Upper lobe of left lung (tissue), 6 donors: ENCODE measurements at regions not wholly inside any gene's neighbourhood (a gene's known extent, or its start where the extent isn't known, plus 50 kb on each side); places are given as distances from the start of the nearest gene placed in this dataset.

Source experiments
- ATAC-seq, 2 donors: fragments of 200-7000 bp; cut with Tn5 transposase; one replicate each; pipeline ENCODE4 v1.9.1; 2022; ENCODE audit warnings: mild to moderate bottlenecking in 2 of 2, moderate library complexity in 2 of 2; ENCODE audit not compliant: low FRiP score in 2 of 2
- DNase-seq, 2 donors: peaks; one replicate each; pipeline ENCODE4 v3.0.0-alpha.2; 2019 to 2020
- H3K27ac ChIP-seq, 4 donors: fragments of 200-600 bp; sonication (generic); one replicate each; pipeline ENCODE4 v1.5.1; 2016 to 2019
- H3K27me3 ChIP-seq, 4 donors: fragments of 200-600 bp; sonication (generic); one replicate each; pipeline ENCODE4 v1.5.1; 2017 to 2019
- H3K36me3 ChIP-seq, 4 donors: fragments of 200-600 bp; sonication (generic); one replicate each; pipeline ENCODE4 v1.5.1; 2016 to 2019
- H3K4me1 ChIP-seq, 4 donors: fragments of 200-600 bp; sonication (generic); one replicate each; pipeline ENCODE4 v1.5.1; 2018 to 2019
- H3K4me3 ChIP-seq, 4 donors: fragments of 200-600 bp; sonication (generic); one replicate each; pipeline ENCODE4 v1.5.1; 2017 to 2019; ENCODE audit warnings: mild to moderate bottlenecking in 2 of 4, moderate library complexity in 1 of 4
- H3K9me3 ChIP-seq, 4 donors: fragments of 200-600 bp; sonication (generic); one replicate each; pipeline ENCODE4 v1.5.1; 2018 to 2019
- CTCF ChIP-seq, 6 experiments: fragments of 450-650 bp in 4 of 6; fragments of 200-600 bp in 2 of 6; sonication (generic) in 2 of 6; IDR thresholded peaks; one replicate each; pipeline ENCODE4 v1.5.1; 2016 to 2019; ENCODE audit warnings: antibody characterized with exemption in 6 of 6
- EP300 ChIP-seq, 4 donors: sonication (generic); formaldehyde crosslinking; IDR thresholded peaks; one replicate each; pipeline ENCODE4 v1.5.1; 2017; ENCODE audit warnings: antibody characterized with exemption in 4 of 4, control low read depth in 2 of 4
- POLR2A ChIP-seq, 4 donors: fragments of 450-650 bp; IDR thresholded peaks; one replicate each; pipeline ENCODE4 v1.5.1; 2016 to 2017; ENCODE audit warnings: antibody characterized with exemption in 4 of 4, mild to moderate bottlenecking in 2 of 4
- POLR2AphosphoS5 ChIP-seq, 2 donors: sonication (generic); formaldehyde crosslinking; IDR thresholded peaks; one replicate each; pipeline ENCODE4 v1.5.1; 2017; ENCODE audit warnings: antibody characterized with exemption in 2 of 2
- WGBS, 2 donors: methylation state at CpG; one replicate each; pipeline ENCODE4 v1.1.5; 2017 to 2018; 5-methylcytosine and 5-hydroxymethylcytosine counted together
- donor health status: DM: no; HTN: no; CAD: no; lungs with moderate emphysema.
- donor health status: DM: no; HTN: yes; CAD: no; lungs with severe emphysema.

GRCh38 chr4:125020089-125021034, 294.4 kb upstream of the FAT4 start:
- ATAC-seq (no peak), DNase-seq (no peak)
- H3K27me3 ChIP-seq = no peaks in the 10 kb centered on the region
- no peaks in the 10 kb centered on the region for H3K36me3 ChIP-seq
- WGBS, 2 donors = 52 to 57% methylated on average over 2 of the region's 2 CpGs
- H3K4me1 ChIP-seq = no peaks in the 10 kb centered on the region
- no peak for TF ChIP-seq EP300 (IDR thresholded peaks at IDR 0.05)
- TF ChIP-seq POLR2A (IDR thresholded peaks at IDR 0.05) = no peak
- no peak for TF ChIP-seq CTCF (IDR thresholded peaks at IDR 0.05)
- no peak for TF ChIP-seq POLR2AphosphoS5 (IDR thresholded peaks at IDR 0.05)
- H3K27ac ChIP-seq = peak overlapping the region in 2 of 4 donors; percentile 2 to 20
- H3K9me3 ChIP-seq = peaks cover 0 to 5% (median 2%) of the 10 kb centered on the region in 4 donors
- H3K4me3 ChIP-seq = no peak overlapping the region

GRCh38 chr4:125016892-125017299, 297.9 kb upstream of the FAT4 start:
- no peak for DNase-seq
- no peaks in the 10 kb centered on the region for H3K27me3 ChIP-seq
- TF ChIP-seq EP300 (IDR thresholded peaks at IDR 0.05) = no peak
- TF ChIP-seq CTCF (IDR thresholded peaks at IDR 0.05) = no peak
- TF ChIP-seq POLR2A (IDR thresholded peaks at IDR 0.05) = no peak
- no peak for TF ChIP-seq POLR2AphosphoS5 (IDR thresholded peaks at IDR 0.05)
- H3K27ac ChIP-seq = no peak overlapping the region
- WGBS, 2 donors = 65 to 67% methylated on average over 5 of the region's 5 CpGs
- no peak for ATAC-seq
- H3K9me3 ChIP-seq = peaks cover 0 to 5% (median 2%) of the 10 kb centered on the region in 4 donors
- no peaks in the 10 kb centered on the region for H3K4me1 ChIP-seq
- no peaks in the 10 kb centered on the region for H3K36me3 ChIP-seq
- H3K4me3 ChIP-seq = no peak overlapping the region

- no peak for DNase-seq
- WGBS, 2 donors = 83 to 92% methylated on average over 1 of the region's 1 CpG
Measured at GRCh38 chr4:125013891-125014290, 300.9 kb upstream of the FAT4 start.

GRCh38 chr4:125011646-125012045, 299.1 kb upstream of the ANKRD50 start:
- Histone ChIP-seq H3K27ac (no peak overlapping the region), H3K36me3 (no peaks in the 10 kb centered on the region), H3K4me1 (no peaks in the 10 kb centered on the region), H3K9me3 (no peaks in the 10 kb centered on the region), H3K27me3 (no peaks in the 10 kb centered on the region), H3K4me3 (no peak overlapping the region)
- DNase-seq (no peak), ATAC-seq (no peak)
- no peak for TF ChIP-seq POLR2AphosphoS5 (IDR thresholded peaks at IDR 0.05)
- no peak for TF ChIP-seq POLR2A (IDR thresholded peaks at IDR 0.05)
- no peak for TF ChIP-seq CTCF (IDR thresholded peaks at IDR 0.05)
- TF ChIP-seq EP300 (IDR thresholded peaks at IDR 0.05) = no peak
- 66 to 83% methylated on average over 2 of the region's 2 CpGs for WGBS, 2 donors

More at GRCh38 chr4:125013891-125014290, 300.9 kb upstream of the FAT4 start:
- H3K4me1 ChIP-seq = no peaks in the 10 kb centered on the region
- no peak overlapping the region for H3K27ac ChIP-seq
- H3K27me3 ChIP-seq = no peaks in the 10 kb centered on the region
- peaks cover 0 to under 1% (median 0%) of the 10 kb centered on the region in 4 donors for H3K9me3 ChIP-seq
- no peaks in the 10 kb centered on the region for H3K36me3 ChIP-seq
- no peak for ATAC-seq
- H3K4me3 ChIP-seq = no peak overlapping the region
- TF ChIP-seq CTCF (IDR thresholded peaks at IDR 0.05) (no peak), EP300 (IDR thresholded peaks at IDR 0.05) (no peak), POLR2AphosphoS5 (IDR thresholded peaks at IDR 0.05) (no peak), POLR2A (IDR thresholded peaks at IDR 0.05) (no peak)
